Endothelial cell of umbilical vein (primary cell): ENCODE measurements at regions not wholly inside any gene's neighbourhood (a gene's known extent, or its start where the extent isn't known, plus 50 kb on each side); places are given as distances from the start of the nearest gene placed in this dataset.

Experiments used
- BruUV-seq: library from RNA; stranded (reverse); fragments of 400-500 nt; replicated peaks from 2 replicates; lab custom pipeline; 2021; lab: Mats Ljungman, UMichigan
- CTCF ChIA-PET: fragments of 300-600, 350-600 bp; sonication (Branson Sonifier 250); formaldehyde crosslinking; loops from one replicate; lab custom pipeline; 2021; ENCODE audit warnings: antibody characterized with exemption, inconsistent platforms; lab: Charles Lee
- POLR2A ChIA-PET: fragments of 300-600, 350-600 bp; sonication (Branson Sonifier 250); formaldehyde crosslinking; loops from one replicate; lab custom pipeline; 2021; ENCODE audit warnings: antibody characterized with exemption, inconsistent platforms; lab: Charles Lee
- DNase-seq: peaks from one replicate; pipeline ENCODE4 v3.0.0-alpha.2; 2011; ENCODE audit warnings: low read depth, low spot score
- FAIRE-seq: peaks from 2 replicates; lab custom pipeline; 2011; peaks lifted over from hg19 to GRCh38; lab: Jason Lieb, UNC
- H2AFZ ChIP-seq: 2 replicates; pipeline ENCODE4 v1.6.0; 2012; ENCODE audit warnings: low read depth, low read length, control low read depth, inconsistent platforms
- H3K27ac ChIP-seq: 2 replicates; pipeline ENCODE4 v1.5.1; 2011; ENCODE audit warnings: low read depth, mild to moderate bottlenecking, control low read depth, low read length, moderate library complexity; ENCODE audit not compliant: insufficient read depth
- H3K27me3 ChIP-seq, 2 experiments: 2 replicates each; pipeline versions ENCODE4 v1.6.0 to v1.6.1; 2011; ENCODE audit warnings: low read length in 2 of 2, mixed read lengths in 1 of 2; ENCODE audit not compliant: control insufficient read depth in 2 of 2, insufficient read depth in 2 of 2
- H3K36me3 ChIP-seq, 2 experiments: 2 replicates in 1 of 2; 3 replicates in 1 of 2; pipeline ENCODE4 v1.5.1; 2011; ENCODE audit warnings: low read length in 2 of 2, mild to moderate bottlenecking in 1 of 2, moderate library complexity in 1 of 2; ENCODE audit not compliant: control insufficient read depth in 2 of 2, insufficient read depth in 2 of 2; ENCODE audit errors: extremely low read depth in 1 of 2
- H3K4me1 ChIP-seq: 3 replicates; pipeline ENCODE4 v1.5.1; 2011; ENCODE audit warnings: mild to moderate bottlenecking, low read length; ENCODE audit not compliant: control insufficient read depth, insufficient read depth; ENCODE audit errors: extremely low read depth
- H3K4me2 ChIP-seq: 2 replicates; pipeline ENCODE4 v1.6.1; 2011; ENCODE audit warnings: low read length, control low read depth, mixed read lengths; ENCODE audit not compliant: insufficient read depth
- H3K4me3 ChIP-seq, 3 experiments: fragments of 200-600 bp in 1 of 3; sonication (generic), shearing (Covaris generic) in 1 of 3; replicated peaks in 1 of 3; 2 replicates each; pipeline ENCODE4 v1.5.1; 2011 to 2016; ENCODE audit warnings: control low read depth in 3 of 3, low read length in 3 of 3, mild to moderate bottlenecking in 2 of 3, inconsistent platforms in 1 of 3, low read depth in 1 of 3, moderate library complexity in 1 of 3; ENCODE audit not compliant: insufficient read depth in 1 of 3
- H3K79me2 ChIP-seq: 2 replicates; pipeline ENCODE4 v1.6.0; 2012; ENCODE audit warnings: low read length, inconsistent platforms; ENCODE audit not compliant: control insufficient read depth, insufficient read depth
- H3K9ac ChIP-seq: replicated peaks from 2 replicates; pipeline ENCODE3; 2011; ENCODE audit warnings: low read length, control low read depth; ENCODE audit not compliant: insufficient read depth; ENCODE audit errors: extremely low read depth
- H3K9me1 ChIP-seq: replicated peaks from 3 replicates; pipeline ENCODE4 v1.6.0; 2011; ENCODE audit warnings: mild to moderate bottlenecking, low read length; ENCODE audit not compliant: control insufficient read depth, insufficient read depth; ENCODE audit errors: extremely low read depth
- H3K9me3 ChIP-seq: replicated peaks from 2 replicates; pipeline ENCODE4 v1.5.1; 2012; ENCODE audit warnings: low read length, inconsistent platforms; ENCODE audit not compliant: control insufficient read depth, insufficient read depth
- H4K20me1 ChIP-seq: replicated peaks from 2 replicates; pipeline ENCODE3; 2011; ENCODE audit warnings: mild to moderate bottlenecking, low read length; ENCODE audit not compliant: control insufficient read depth, insufficient read depth; ENCODE audit errors: extremely low read depth
- EZH2 ChIP-seq: IDR thresholded peaks from 2 replicates; pipeline ENCODE4 v1.6.1; 2012; ENCODE audit warnings: borderline replicate concordance, low read depth, mild to moderate bottlenecking, moderate library complexity, low read length, inconsistent platforms; ENCODE audit not compliant: severe bottlenecking
- FOS ChIP-seq: IDR thresholded peaks from 2 replicates; pipeline ENCODE4 v1.6.1; 2011; ENCODE audit warnings: mild to moderate bottlenecking, low read length, moderate library complexity, borderline replicate concordance; ENCODE audit not compliant: insufficient read depth
- GATA2 ChIP-seq: IDR thresholded peaks from 2 replicates; pipeline ENCODE4 v1.7.0; 2011; ENCODE audit warnings: low read depth, mild to moderate bottlenecking, moderate library complexity, mixed read lengths, low read length; ENCODE audit not compliant: insufficient read length, insufficient read depth
- JUN ChIP-seq: IDR thresholded peaks from 2 replicates; pipeline ENCODE4 v1.6.1; 2011; ENCODE audit warnings: borderline replicate concordance, low read depth; ENCODE audit not compliant: insufficient read length, insufficient read depth
- MAX ChIP-seq: IDR thresholded peaks from 2 replicates; pipeline ENCODE4 v1.6.1; 2011; ENCODE audit not compliant: insufficient read depth, insufficient read length
- MYC ChIP-seq: IDR thresholded peaks from one replicate; pipeline ENCODE4 v1.6.1; 2011; ENCODE audit warnings: mild to moderate bottlenecking, low read depth, low read length
- POLR2A ChIP-seq: IDR thresholded peaks from 2 replicates; pipeline ENCODE4 v1.6.1; 2012; ENCODE audit warnings: low read depth, mild to moderate bottlenecking, control low read depth, low read length
- POLR2AphosphoS5 ChIP-seq: IDR thresholded peaks from 2 replicates; pipeline ENCODE4 v1.6.1; 2012; ENCODE audit warnings: low read depth, mild to moderate bottlenecking, control low read depth, low read length, moderate library complexity; ENCODE audit not compliant: insufficient read depth
- dilution Hi-C: fragments of 300-500 bp; cut with MboI; formaldehyde crosslinking; loops from one replicate; pipeline ENCODE4 v1.15.0; 2019; ENCODE audit warnings: low sequenced_read_pairs; ENCODE audit not compliant: extremely low pct_ligation_motif_present
- intact Hi-C: fragments of 100-400 bp; cut with micrococcal nuclease; formaldehyde crosslinking; loops from one replicate; pipeline ENCODE4 v1.10.0; 2022
- TF ChIP-seq, protein P1 (sequence below), 2 donors: IDR thresholded peaks; 1 replicate in 1 of 2; 2 replicates in 1 of 2; pipeline ENCODE4 v1.5.1; 2011; ENCODE audit warnings: low read length in 2 of 2, mild to moderate bottlenecking in 2 of 2, moderate library complexity in 2 of 2, control low read depth in 1 of 2, inconsistent platforms in 1 of 2, low read depth in 1 of 2; ENCODE audit not compliant: insufficient read depth in 1 of 2; ENCODE audit errors: extremely low read depth in 1 of 2

DNA sequence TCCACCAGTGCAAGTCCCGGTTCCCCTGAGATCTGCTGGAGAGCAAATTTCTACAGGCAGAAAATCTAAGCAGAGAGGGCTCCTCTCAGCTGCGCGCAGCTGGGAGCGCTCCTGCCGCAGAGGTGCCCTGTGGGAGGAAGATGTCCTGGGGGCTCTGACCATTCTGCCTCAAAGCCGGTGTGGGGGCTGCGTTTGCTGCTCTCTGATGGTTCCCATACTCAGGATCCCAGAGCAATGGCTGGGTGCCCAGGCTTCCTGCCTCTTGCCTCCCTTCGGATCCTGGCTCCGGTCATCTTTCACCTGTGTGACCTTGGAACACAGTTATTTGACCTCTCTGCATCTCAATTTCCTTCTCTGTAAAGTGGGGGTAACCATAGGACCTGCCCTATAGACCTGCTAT lies 434.2 kb downstream of the ZNF521 start:
- Histone ChIP-seq H3K9me1 (no peaks in the 10 kb centered on the region), H3K27me3 (no peaks in the 10 kb centered on the region), H4K20me1 (no peaks in the 10 kb centered on the region), H3K79me2 (no peaks in the 10 kb centered on the region), H3K4me2 (no peak overlapping the region), H3K9ac (no peak overlapping the region), H3K36me3 (no peaks in the 10 kb centered on the region), H3K4me1 (peaks cover 41% of the 10 kb centered on the region), H3K4me3 (no peak overlapping the region), H3K27ac (no peak overlapping the region), H2AFZ (no peak overlapping the region), H3K9me3 (no peaks in the 10 kb centered on the region)
- DNase-seq = no peak
- no peak for TF ChIP-seq MAX
- no peak for TF ChIP-seq GATA2
- TF ChIP-seq EZH2 = no peak
- TF ChIP-seq POLR2A = no peak
- TF ChIP-seq JUN = no peak
- no peak for TF ChIP-seq FOS
- no peak for TF ChIP-seq POLR2AphosphoS5
- TF ChIP-seq MYC = no peak
- TF ChIP-seq, protein P1, sequence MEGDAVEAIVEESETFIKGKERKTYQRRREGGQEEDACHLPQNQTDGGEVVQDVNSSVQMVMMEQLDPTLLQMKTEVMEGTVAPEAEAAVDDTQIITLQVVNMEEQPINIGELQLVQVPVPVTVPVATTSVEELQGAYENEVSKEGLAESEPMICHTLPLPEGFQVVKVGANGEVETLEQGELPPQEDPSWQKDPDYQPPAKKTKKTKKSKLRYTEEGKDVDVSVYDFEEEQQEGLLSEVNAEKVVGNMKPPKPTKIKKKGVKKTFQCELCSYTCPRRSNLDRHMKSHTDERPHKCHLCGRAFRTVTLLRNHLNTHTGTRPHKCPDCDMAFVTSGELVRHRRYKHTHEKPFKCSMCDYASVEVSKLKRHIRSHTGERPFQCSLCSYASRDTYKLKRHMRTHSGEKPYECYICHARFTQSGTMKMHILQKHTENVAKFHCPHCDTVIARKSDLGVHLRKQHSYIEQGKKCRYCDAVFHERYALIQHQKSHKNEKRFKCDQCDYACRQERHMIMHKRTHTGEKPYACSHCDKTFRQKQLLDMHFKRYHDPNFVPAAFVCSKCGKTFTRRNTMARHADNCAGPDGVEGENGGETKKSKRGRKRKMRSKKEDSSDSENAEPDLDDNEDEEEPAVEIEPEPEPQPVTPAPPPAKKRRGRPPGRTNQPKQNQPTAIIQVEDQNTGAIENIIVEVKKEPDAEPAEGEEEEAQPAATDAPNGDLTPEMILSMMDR (IDR thresholded peaks at IDR 0.05; ENCODE audit: extremely low read depth in 1 of 2, insufficient read depth in 1 of 2, low read depth in 1 of 2, low read length in 2 of 2) = no peak
- no peak for FAIRE-seq
- BruUV-seq = no TSS peak
- dilution Hi-C loops (no loop called here), intact Hi-C loops (no loop called here)
- CTCF ChIA-PET = no interaction called here
- POLR2A ChIA-PET = no interaction called here
